Left lung (tissue), 4 donors: ENCODE measurements at regions not wholly inside any gene's neighbourhood (a gene's known extent, or its start where the extent isn't known, plus 50 kb on each side); places are given as distances from the start of the nearest gene placed in this dataset.
A peak's percentile ranks its signal among the peaks of the same experiment; 100 is the strongest.

Source experiments
- ATAC-seq: fragments of 200-7000 bp; cut with Tn5 transposase; one replicate; pipeline ENCODE4 v1.9.1; 2020; ENCODE audit warnings: moderate library complexity
- DNase-seq, 4 donors: peaks; one replicate each; pipeline ENCODE4 v3.0.0-alpha.2; 2013 to 2020
- H3K27ac ChIP-seq, 2 donors: fragments of 200-600 bp; sonication (generic) in 1 of 2; one replicate each; pipeline versions ENCODE4 v1.5.0 to v1.8.0; 2020 to 2021
- H3K27me3 ChIP-seq, 2 donors: fragments of 200-600 bp; sonication (generic) in 1 of 2; one replicate each; pipeline versions ENCODE4 v1.5.0 to v1.8.0; 2020 to 2021
- H3K36me3 ChIP-seq, 2 donors: fragments of 200-600 bp; sonication (generic) in 1 of 2; one replicate each; pipeline versions ENCODE4 v1.5.0 to v1.8.0; 2020 to 2021
- H3K4me1 ChIP-seq, 2 donors: fragments of 200-600 bp; one replicate each; pipeline ENCODE4 v1.8.0; 2021
- H3K4me3 ChIP-seq, 2 donors: fragments of 200-600 bp; sonication (generic) in 1 of 2; one replicate each; pipeline versions ENCODE4 v1.5.0 to v1.8.0; 2020 to 2021; ENCODE audit warnings: mild to moderate bottlenecking in 1 of 2
- H3K9me3 ChIP-seq, 2 donors: fragments of 200-600 bp; sonication (generic) in 1 of 2; one replicate each; pipeline versions ENCODE4 v1.5.0 to v1.8.0; 2020 to 2021
- CTCF ChIP-seq, 2 donors: fragments of 200-600 bp; sonication (generic) in 1 of 2; IDR thresholded peaks; one replicate each; pipeline versions ENCODE4 v1.5.0 to v1.8.0; 2021; ENCODE audit warnings: antibody characterized with exemption in 2 of 2
- intact Hi-C, 2 donors: fragments of 100-400 bp; cut with DNase I; formaldehyde crosslinking; loops; one replicate each; pipeline versions ENCODE4 v1.11.2 to v1.14.2; 2022
- donor health status: DM: no; HTN: yes; CAD: no.
- donor health status: DM: no; HTN: no; CAD: no.

DNA sequence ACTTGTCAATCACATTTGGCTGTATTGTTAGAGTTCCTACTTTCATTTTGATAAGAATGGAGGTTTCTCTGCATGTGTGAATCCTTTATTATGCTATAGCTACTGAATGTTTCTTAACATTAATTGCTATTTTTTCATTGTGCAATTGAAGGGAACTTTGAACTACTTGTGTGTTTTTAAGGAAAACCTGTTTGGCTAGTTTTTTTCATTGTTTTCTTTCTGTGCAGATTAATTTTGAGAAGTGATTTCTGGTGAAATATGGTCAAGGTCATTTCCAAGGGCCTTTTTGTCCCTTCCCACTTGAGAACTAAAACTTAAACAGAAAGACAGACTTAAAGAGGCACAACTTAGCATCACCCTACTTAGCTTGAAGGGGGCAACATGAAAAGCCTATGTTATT is 1309.2 kb upstream of the WWC1 start:
- Histone ChIP-seq H3K4me1 (peaks cover 0 to 7% of the 10 kb centered on the region in 2 donors), H3K4me3 (no peak overlapping the region), H3K9me3 (no peaks in the 10 kb centered on the region), H3K36me3 (no peaks in the 10 kb centered on the region), H3K27me3 (peaks cover 17 to 33% of the 10 kb centered on the region in 2 donors), H3K27ac (no peak overlapping the region)
- ATAC-seq (no peak), DNase-seq (no peak)
- TF ChIP-seq CTCF (IDR thresholded peaks at IDR 0.05): no peak
- intact Hi-C loops: no loop called here

GRCh38 chr5:166991601-166992000 is 1299.8 kb upstream of the WWC1 start:
- Histone ChIP-seq H3K27ac (no peak overlapping the region), H3K27me3 (no peaks in the 10 kb centered on the region), H3K36me3 (no peaks in the 10 kb centered on the region), H3K4me1 (no peaks in the 10 kb centered on the region), H3K9me3 (no peaks in the 10 kb centered on the region), H3K4me3 (no peak overlapping the region)
- TF ChIP-seq CTCF (IDR thresholded peaks at IDR 0.05): no peak
- ATAC-seq: no peak
- intact Hi-C loops: no loop called here
- no peak for DNase-seq

DNA sequence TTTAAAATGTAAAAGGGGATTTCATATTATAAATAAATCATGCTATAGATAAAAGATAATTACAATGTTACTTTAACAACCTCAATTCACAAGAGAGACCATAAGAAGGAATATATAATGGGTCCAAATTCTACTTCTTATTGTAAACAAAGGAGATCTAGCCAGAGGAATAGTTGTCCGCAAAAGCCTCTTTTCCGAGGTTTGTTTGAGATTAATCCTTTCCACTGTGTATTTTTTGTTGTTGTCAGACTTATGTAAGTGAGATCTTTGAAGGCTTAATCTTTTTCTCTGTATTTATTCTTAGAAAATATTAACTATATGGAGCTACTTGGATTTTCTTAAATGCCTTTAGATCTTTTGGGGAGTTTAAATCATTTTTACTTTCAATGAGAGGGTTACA is 1299.3 kb upstream of the WWC1 start:
- H3K9me3 ChIP-seq: no peaks in the 10 kb centered on the region
- H3K4me1 ChIP-seq: no peaks in the 10 kb centered on the region
- no peak overlapping the region for H3K27ac ChIP-seq
- intact Hi-C loops: no loop called here
- no peak for ATAC-seq
- DNase-seq: no peak
- no peaks in the 10 kb centered on the region for H3K27me3 ChIP-seq
- no peaks in the 10 kb centered on the region for H3K36me3 ChIP-seq
- no peak for TF ChIP-seq CTCF (IDR thresholded peaks at IDR 0.05)
- H3K4me3 ChIP-seq: no peak overlapping the region

DNA sequence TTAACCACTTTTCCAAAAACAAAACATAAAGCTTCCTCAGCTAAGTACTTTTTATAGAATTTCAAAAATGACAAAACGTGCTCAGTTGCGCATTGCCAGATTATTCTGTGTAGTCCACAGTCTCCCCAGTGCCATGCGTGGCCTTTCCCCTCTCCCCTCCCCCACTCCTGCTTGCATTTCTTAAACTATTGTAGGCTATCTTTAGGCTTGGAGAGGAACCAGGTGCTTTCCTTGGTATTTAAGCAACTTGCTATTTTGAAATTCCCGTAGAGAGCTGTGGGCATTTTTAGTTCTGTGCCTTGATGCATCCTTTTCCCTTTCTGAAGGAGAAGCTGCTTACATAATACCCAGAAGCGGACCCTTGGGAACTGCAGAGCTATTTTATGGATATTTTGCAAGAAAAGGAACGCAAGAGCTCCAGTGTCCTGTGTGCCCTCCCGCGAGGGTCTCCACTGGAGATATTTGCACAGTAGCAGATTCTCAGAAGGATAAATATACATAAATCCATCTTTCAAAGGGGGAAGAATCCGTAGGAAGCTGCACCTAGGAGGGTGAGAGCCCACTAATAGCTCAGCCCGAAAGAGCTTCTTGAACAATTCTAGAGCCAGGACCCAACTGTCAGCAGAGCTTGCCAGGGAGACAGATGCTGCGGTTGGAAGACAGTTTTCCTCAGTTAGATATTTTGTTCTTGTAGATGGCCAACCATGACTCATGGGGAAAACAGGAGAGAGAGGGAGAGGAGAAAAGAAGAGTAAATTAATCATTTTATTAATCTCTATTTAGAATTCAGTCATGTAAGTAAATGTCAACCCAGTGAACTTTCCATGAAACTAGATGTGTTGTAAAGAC is 1298.3 kb upstream of the WWC1 start:
- ATAC-seq (no peak), DNase-seq (no peak)
- no peak for TF ChIP-seq CTCF (IDR thresholded peaks at IDR 0.05)

DNA sequence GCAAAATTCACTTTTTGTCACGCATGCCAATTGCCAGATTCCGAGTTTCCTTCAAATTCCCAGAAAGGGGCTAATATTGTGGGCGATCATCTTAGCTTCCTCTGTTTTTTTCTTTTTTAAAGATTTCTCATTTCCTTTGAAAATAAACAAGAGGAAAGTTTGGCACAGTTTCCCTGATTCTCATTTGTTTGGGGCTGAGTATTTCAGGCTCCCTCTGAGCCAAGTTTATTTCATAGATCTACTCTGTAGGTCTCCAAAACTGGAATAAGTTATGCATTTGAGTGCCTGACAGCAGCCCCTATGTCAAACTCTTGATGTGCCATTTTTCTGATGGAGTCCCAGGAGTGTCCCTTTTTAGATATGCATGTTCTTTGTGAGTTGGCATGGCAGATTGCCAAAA is 1297.2 kb upstream of the WWC1 start:
- H3K27ac ChIP-seq: no peak overlapping the region
- no peaks in the 10 kb centered on the region for H3K4me1 ChIP-seq
- no peak for ATAC-seq
- H3K9me3 ChIP-seq: no peaks in the 10 kb centered on the region
- DNase-seq: peak in 2 of 4 donors; percentile 17 to 42
- intact Hi-C loops: no loop called here
- no peak overlapping the region for H3K4me3 ChIP-seq
- no peaks in the 10 kb centered on the region for H3K36me3 ChIP-seq
- no peak for TF ChIP-seq CTCF (IDR thresholded peaks at IDR 0.05)
- H3K27me3 ChIP-seq: no peaks in the 10 kb centered on the region

More for the DNA sequence above, 1298.3 kb upstream of the WWC1 start:
- no peaks in the 10 kb centered on the region for H3K36me3 ChIP-seq
- no peak overlapping the region for H3K4me3 ChIP-seq
- H3K27me3 ChIP-seq: no peaks in the 10 kb centered on the region
- no peaks in the 10 kb centered on the region for H3K9me3 ChIP-seq
- no peaks in the 10 kb centered on the region for H3K4me1 ChIP-seq
- intact Hi-C loops: no loop called here
- H3K27ac ChIP-seq: no peak overlapping the region
